KMS-11 (cell line): ENCODE measurements at regions not wholly inside any gene's neighbourhood (a gene's known extent, or its start where the extent isn't known, plus 50 kb on each side); places are given as distances from the start of the nearest gene placed in this dataset.
A peak's percentile ranks its signal among the peaks of the same experiment; 100 is the strongest.

Experiments
- H2AFZ ChIP-seq: fragments of 200-600 bp; sonication (generic); 2 replicates; pipeline ENCODE4 v1.6.1; 2016; ENCODE audit warnings: antibody characterized with exemption, mixed run types, low read depth
- H3K27ac ChIP-seq: fragments of 200-600 bp; sonication (generic); 2 replicates; pipeline ENCODE4 v1.6.1; 2016; ENCODE audit warnings: mild to moderate bottlenecking, mixed run types
- H3K27me3 ChIP-seq: fragments of 200-600 bp; sonication (generic); 2 replicates; pipeline ENCODE4 v1.6.1; 2017; ENCODE audit warnings: mild to moderate bottlenecking, low read depth, mixed run types, moderate library complexity; ENCODE audit not compliant: insufficient read depth
- H3K36me3 ChIP-seq: fragments of 200-600 bp; sonication (generic); 2 replicates; pipeline ENCODE4 v1.6.1; 2017; ENCODE audit warnings: mild to moderate bottlenecking, mixed run types; ENCODE audit not compliant: insufficient read depth
- H3K4me1 ChIP-seq: fragments of 200-600 bp; sonication (generic); 2 replicates; pipeline ENCODE4 v1.6.1; 2016; ENCODE audit warnings: mild to moderate bottlenecking, low read depth, mixed run types; ENCODE audit not compliant: poor library complexity, severe bottlenecking
- H3K4me2 ChIP-seq: fragments of 200-600 bp; sonication (generic); 2 replicates; pipeline ENCODE4 v1.7.0; 2016; ENCODE audit warnings: mild to moderate bottlenecking, mixed run types
- H3K4me3 ChIP-seq: fragments of 200-600 bp; sonication (generic); IDR thresholded peaks from 2 replicates; pipeline ENCODE4 v1.6.1; 2017; ENCODE audit warnings: low read depth, low read length, mixed read lengths; ENCODE audit not compliant: insufficient read depth
- H3K79me2 ChIP-seq: fragments of 200-600 bp; sonication (generic); 2 replicates; pipeline ENCODE4 v1.6.1; 2016; ENCODE audit warnings: low read depth, mixed run types; ENCODE audit not compliant: insufficient read depth
- H3K9ac ChIP-seq: fragments of 200-600 bp; sonication (generic); 2 replicates; pipeline ENCODE4 v1.6.1; 2016; ENCODE audit warnings: mild to moderate bottlenecking, mixed run types
- H4K20me1 ChIP-seq: fragments of 200-600 bp; sonication (generic); 2 replicates; pipeline ENCODE4 v1.6.1; 2016; ENCODE audit warnings: mild to moderate bottlenecking, mixed run types; ENCODE audit not compliant: insufficient read depth
- TF ChIP-seq, protein P1 (sequence below): fragments of 200-600 bp; sonication (generic); conservative IDR thresholded peaks from 2 replicates; pipeline ENCODE4 v1.6.1; 2017; ENCODE audit warnings: low read depth, mild to moderate bottlenecking, antibody characterized with exemption, low read length, moderate library complexity, mixed read lengths

DNA sequence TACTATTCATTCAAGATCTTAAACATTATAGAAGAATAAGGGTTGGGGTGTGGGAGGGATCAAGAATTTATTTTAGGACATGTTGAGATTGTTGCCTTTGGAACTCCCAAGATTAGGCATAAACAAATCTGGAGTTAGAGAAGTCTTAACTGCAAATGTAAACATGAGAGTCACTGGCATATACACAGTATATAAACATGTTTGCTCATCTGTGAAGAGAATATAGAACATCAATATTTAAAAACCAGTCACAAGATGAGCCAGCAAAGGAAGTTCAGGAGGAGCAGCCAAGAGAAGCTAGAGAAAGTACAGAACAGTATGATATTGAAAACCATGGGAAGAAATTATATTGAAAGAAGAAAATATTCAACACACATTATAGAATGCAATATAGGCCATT, 638.6 kb upstream of the SLC39A10 start:
- Histone ChIP-seq H3K79me2 (no peaks in the 10 kb centered on the region), H4K20me1 (no peaks in the 10 kb centered on the region), H3K9ac (no peak overlapping the region), H3K27me3 (no peaks in the 10 kb centered on the region), H3K36me3 (no peaks in the 10 kb centered on the region), H3K4me1 (peaks cover 17% of the 10 kb centered on the region), H3K27ac (no peak overlapping the region), H3K4me3 (no peak overlapping the region), H3K4me2 (no peak overlapping the region), H2AFZ (no peak overlapping the region)
- TF ChIP-seq, protein P1, sequence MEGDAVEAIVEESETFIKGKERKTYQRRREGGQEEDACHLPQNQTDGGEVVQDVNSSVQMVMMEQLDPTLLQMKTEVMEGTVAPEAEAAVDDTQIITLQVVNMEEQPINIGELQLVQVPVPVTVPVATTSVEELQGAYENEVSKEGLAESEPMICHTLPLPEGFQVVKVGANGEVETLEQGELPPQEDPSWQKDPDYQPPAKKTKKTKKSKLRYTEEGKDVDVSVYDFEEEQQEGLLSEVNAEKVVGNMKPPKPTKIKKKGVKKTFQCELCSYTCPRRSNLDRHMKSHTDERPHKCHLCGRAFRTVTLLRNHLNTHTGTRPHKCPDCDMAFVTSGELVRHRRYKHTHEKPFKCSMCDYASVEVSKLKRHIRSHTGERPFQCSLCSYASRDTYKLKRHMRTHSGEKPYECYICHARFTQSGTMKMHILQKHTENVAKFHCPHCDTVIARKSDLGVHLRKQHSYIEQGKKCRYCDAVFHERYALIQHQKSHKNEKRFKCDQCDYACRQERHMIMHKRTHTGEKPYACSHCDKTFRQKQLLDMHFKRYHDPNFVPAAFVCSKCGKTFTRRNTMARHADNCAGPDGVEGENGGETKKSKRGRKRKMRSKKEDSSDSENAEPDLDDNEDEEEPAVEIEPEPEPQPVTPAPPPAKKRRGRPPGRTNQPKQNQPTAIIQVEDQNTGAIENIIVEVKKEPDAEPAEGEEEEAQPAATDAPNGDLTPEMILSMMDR, result no peak

DNA sequence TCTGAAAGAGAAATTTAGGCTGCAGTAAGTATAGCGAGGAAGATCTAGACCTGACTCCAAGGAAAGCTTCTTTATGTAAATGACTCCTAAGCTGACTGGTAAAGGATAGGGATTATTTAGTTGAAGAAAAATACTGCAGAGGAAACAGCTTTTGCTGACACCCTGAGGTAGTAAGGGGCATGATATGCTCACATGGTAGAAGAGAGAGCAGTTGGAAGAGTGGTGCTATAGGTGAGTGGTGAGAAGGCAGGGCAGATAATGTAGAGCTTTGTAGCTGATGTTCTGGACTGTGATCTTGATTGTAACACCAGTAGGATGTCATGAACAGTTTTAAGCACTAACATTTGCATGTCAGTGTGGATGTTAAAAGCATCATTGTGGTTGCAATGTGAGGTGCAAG, 639.1 kb upstream of the SLC39A10 start:
- no peak overlapping the region for H2AFZ ChIP-seq
- no peak overlapping the region for H3K9ac ChIP-seq
- no peak overlapping the region for H3K4me3 ChIP-seq
- no peaks in the 10 kb centered on the region for H4K20me1 ChIP-seq
- no peaks in the 10 kb centered on the region for H3K27me3 ChIP-seq
- no peaks in the 10 kb centered on the region for H3K79me2 ChIP-seq
- H3K4me2 ChIP-seq, result no peak overlapping the region
- TF ChIP-seq, protein P1, result no peak
- no peak overlapping the region for H3K27ac ChIP-seq
- peaks cover 17% of the 10 kb centered on the region for H3K4me1 ChIP-seq
- no peaks in the 10 kb centered on the region for H3K36me3 ChIP-seq

DNA sequence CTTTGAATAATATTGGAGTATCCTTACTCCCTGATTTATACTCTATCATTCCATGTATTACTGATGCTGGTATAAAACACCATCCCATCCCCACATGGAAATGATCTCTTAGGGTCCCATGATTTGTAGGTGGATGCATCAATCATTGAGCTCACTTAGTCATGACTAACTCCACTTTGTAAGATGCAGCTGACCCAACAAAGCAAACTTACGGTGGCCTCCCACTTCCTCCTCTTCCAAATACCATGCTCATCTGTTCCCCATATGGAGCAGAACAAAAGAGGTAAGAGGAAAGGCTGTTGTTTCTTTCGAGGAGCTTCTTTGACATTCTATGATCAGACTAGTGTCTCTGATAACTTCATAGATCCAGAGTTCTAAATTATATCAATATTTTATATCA, 640.2 kb upstream of the SLC39A10 start:
- H3K36me3 ChIP-seq, result no peaks in the 10 kb centered on the region
- H3K9ac ChIP-seq, result no peak overlapping the region

DNA sequence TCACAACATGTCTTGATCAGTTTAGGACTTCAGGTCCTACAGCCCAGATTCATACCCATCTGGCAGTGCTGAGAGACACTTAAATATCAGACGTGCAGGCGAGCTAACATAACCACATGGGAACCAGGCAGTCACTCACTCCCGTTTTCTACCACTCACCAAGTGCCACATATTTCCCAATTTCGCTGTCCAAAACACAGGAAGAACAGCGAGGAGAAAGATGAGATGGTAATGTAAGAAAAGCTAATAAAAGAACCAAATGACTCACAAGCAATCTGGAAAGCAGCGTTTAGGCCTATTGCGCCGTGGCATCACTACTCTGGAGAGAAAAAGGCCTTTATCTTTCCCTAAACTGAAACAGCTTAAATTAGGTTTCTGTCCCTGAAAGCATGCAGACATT, 647.8 kb upstream of the SLC39A10 start:
- Histone ChIP-seq H3K4me1 (no peaks in the 10 kb centered on the region), H3K27me3 (no peaks in the 10 kb centered on the region), H3K4me3 (no peak overlapping the region), H3K9ac (no peak overlapping the region), H4K20me1 (no peaks in the 10 kb centered on the region), H2AFZ (peak overlapping the region; percentile 20; the same call in 1 of the 2 replicates), H3K36me3 (no peaks in the 10 kb centered on the region), H3K79me2 (no peaks in the 10 kb centered on the region), H3K4me2 (no peak overlapping the region), H3K27ac (no peak overlapping the region)
- TF ChIP-seq, protein P1, result no peak

More for the DNA sequence above, 640.2 kb upstream of the SLC39A10 start:
- Histone ChIP-seq H4K20me1 (no peaks in the 10 kb centered on the region), H3K27me3 (no peaks in the 10 kb centered on the region), H3K4me2 (no peak overlapping the region), H3K4me1 (peaks cover 8% of the 10 kb centered on the region), H3K79me2 (no peaks in the 10 kb centered on the region), H3K27ac (no peak overlapping the region), H2AFZ (no peak overlapping the region), H3K4me3 (no peak overlapping the region)
- TF ChIP-seq, protein P1, result no peak
